DOHH2 (cell line): ENCODE measurements at regions not wholly inside any gene's neighbourhood (a gene's known extent, or its start where the extent isn't known, plus 50 kb on each side); places are given as distances from the start of the nearest gene placed in this dataset.

ENCODE experiments used
- H3F3A ChIP-seq: fragments of 200-600 bp; sonication (generic), shearing (Covaris generic); 2 replicates; pipeline ENCODE4 v1.6.0; 2016; ENCODE audit warnings: antibody characterized with exemption, mild to moderate bottlenecking; ENCODE audit not compliant: control insufficient read depth, insufficient read depth
- H3K27ac ChIP-seq: fragments of 200-600 bp; sonication (generic); 2 replicates; pipeline ENCODE4 v1.5.1; 2014; ENCODE audit warnings: low read depth, mild to moderate bottlenecking, low read length, moderate library complexity
- H3K27me3 ChIP-seq: fragments of 200-600 bp; sonication (generic); 2 replicates; pipeline ENCODE4 v1.6.1; 2014; ENCODE audit warnings: mild to moderate bottlenecking, low read length, mixed read lengths; ENCODE audit not compliant: control insufficient read depth
- H3K36me3 ChIP-seq: fragments of 200-600 bp; sonication (generic); 2 replicates; pipeline ENCODE4 v1.6.1; 2014; ENCODE audit warnings: mild to moderate bottlenecking, low read length, moderate library complexity, mixed read lengths; ENCODE audit not compliant: control insufficient read depth
- H3K4me1 ChIP-seq: fragments of 200-600 bp; sonication (generic); 2 replicates; pipeline ENCODE4 v1.6.1; 2014; ENCODE audit warnings: mild to moderate bottlenecking, low read length, mixed read lengths; ENCODE audit not compliant: control insufficient read depth
- H3K4me2 ChIP-seq: fragments of 200-600 bp; sonication (generic); 2 replicates; pipeline ENCODE4 v1.6.0; 2014; ENCODE audit warnings: mild to moderate bottlenecking, low read length, moderate library complexity
- H3K4me3 ChIP-seq: fragments of 200-600 bp; sonication (generic); 2 replicates; pipeline ENCODE4 v1.5.1; 2014; ENCODE audit warnings: mild to moderate bottlenecking, low read length, mixed read lengths
- H3K79me2 ChIP-seq: fragments of 200-600 bp; sonication (generic); 2 replicates; pipeline ENCODE4 v1.6.1; 2014; ENCODE audit warnings: mild to moderate bottlenecking, low read length, mixed read lengths; ENCODE audit not compliant: control insufficient read depth
- H3K9me2 ChIP-seq: fragments of 200-600 bp; sonication (generic); replicated peaks from 2 replicates; pipeline ENCODE4 v1.6.1; 2014; ENCODE audit warnings: mild to moderate bottlenecking, low read length, mixed read lengths; ENCODE audit not compliant: control insufficient read depth
- H3K9me3 ChIP-seq: fragments of 200-600 bp; sonication (generic); 2 replicates; pipeline ENCODE4 v1.6.1; 2014; ENCODE audit warnings: antibody characterized with exemption, low read length, mixed read lengths; ENCODE audit not compliant: control insufficient read depth, insufficient read depth
- H4K20me1 ChIP-seq: fragments of 200-600 bp; sonication (generic); 2 replicates; pipeline ENCODE4 v1.6.0; 2014; ENCODE audit warnings: low read depth, mild to moderate bottlenecking, antibody characterized with exemption, low read length, moderate library complexity; ENCODE audit not compliant: control insufficient read depth, insufficient read depth
- CTCF ChIP-seq: fragments of 200-600 bp; sonication (generic); IDR thresholded peaks from one replicate; pipeline ENCODE4 v1.5.1; 2014; ENCODE audit warnings: antibody characterized with exemption, mild to moderate bottlenecking, low read depth, low read length; ENCODE audit not compliant: poor library complexity, severe bottlenecking
- EZH2phosphoT487 ChIP-seq: fragments of 200-600 bp; sonication (generic); IDR thresholded peaks from 2 replicates; pipeline ENCODE4 v1.6.1; 2017; ENCODE audit warnings: borderline replicate concordance, mild to moderate bottlenecking, antibody characterized with exemption, low read length, moderate library complexity, mixed read lengths

GRCh38 chr5:171660434-171660833 lies 125.2 kb upstream of the SMIM23 start:
- Histone ChIP-seq H3K4me3 (no peak overlapping the region), H3K4me2 (no peak overlapping the region), H3F3A (no peaks in the 10 kb centered on the region), H3K27me3 (no peaks in the 10 kb centered on the region; the same call in 1 of the 2 replicates), H3K4me1 (no peaks in the 10 kb centered on the region), H3K9me3 (no peaks in the 10 kb centered on the region), H3K79me2 (no peaks in the 10 kb centered on the region), H4K20me1 (no peaks in the 10 kb centered on the region), H3K36me3 (no peaks in the 10 kb centered on the region), H3K27ac (no peak overlapping the region), H3K9me2 (no peaks in the 10 kb centered on the region)
- TF ChIP-seq CTCF (no peak), EZH2phosphoT487 (no peak)

- Histone ChIP-seq H3F3A (no peaks in the 10 kb centered on the region), H3K36me3 (no peaks in the 10 kb centered on the region), H3K79me2 (no peaks in the 10 kb centered on the region), H3K27me3 (no peaks in the 10 kb centered on the region; the same call in 1 of the 2 replicates), H3K9me2 (no peaks in the 10 kb centered on the region), H3K4me1 (no peaks in the 10 kb centered on the region), H3K4me2 (no peak overlapping the region), H3K4me3 (no peak overlapping the region), H4K20me1 (no peaks in the 10 kb centered on the region), H3K27ac (no peak overlapping the region), H3K9me3 (no peaks in the 10 kb centered on the region)
- TF ChIP-seq EZH2phosphoT487 (no peak), CTCF (no peak)
Observed at GRCh38 chr5:171661143-171661542, 124.5 kb upstream of the SMIM23 start.

GRCh38 chr5:171663311-171664085 lies 122.1 kb upstream of the SMIM23 start:
- Histone ChIP-seq H3K9me2 (no peaks in the 10 kb centered on the region), H3K27me3 (no peaks in the 10 kb centered on the region; the same call in 1 of the 2 replicates), H4K20me1 (no peaks in the 10 kb centered on the region), H3K79me2 (no peaks in the 10 kb centered on the region), H3K4me3 (no peak overlapping the region), H3K36me3 (no peaks in the 10 kb centered on the region), H3K4me2 (no peak overlapping the region), H3F3A (no peaks in the 10 kb centered on the region), H3K27ac (no peak overlapping the region), H3K4me1 (no peaks in the 10 kb centered on the region), H3K9me3 (no peaks in the 10 kb centered on the region)
- TF ChIP-seq CTCF (no peak), EZH2phosphoT487 (no peak)
